HCT116 (cell line): ENCODE measurements at regions not wholly inside any gene's neighbourhood (a gene's known extent, or its start where the extent isn't known, plus 50 kb on each side); places are given as distances from the start of the nearest gene placed in this dataset.

ENCODE experiments used
- ATAC-seq: fragments of 200-7000 bp; cut with Tn5 transposase; 2 replicates; pipeline ENCODE4 v1.9.1; 2020; ENCODE audit warnings: mild to moderate bottlenecking, moderate library complexity
- BruUV-seq: library from RNA; stranded (reverse); fragments of 400-500 nt; replicated peaks from 2 replicates; lab custom pipeline; 2021; lab: Mats Ljungman, UMichigan
- CTCF ChIA-PET: fragments of 300-600 bp; sonication (Branson Sonifier 250); formaldehyde crosslinking; loops from one replicate; lab custom pipeline; 2021; ENCODE audit warnings: antibody characterized with exemption; lab: Charles Lee
- POLR2A ChIA-PET: fragments of 300-600, 350-600 bp; sonication (Branson Sonifier 250); formaldehyde crosslinking; loops from one replicate; lab custom pipeline; 2021; ENCODE audit warnings: antibody characterized with exemption; lab: Charles Lee
- RAD21 ChIA-PET, 2 experiments: fragments of 300-600 bp; sonication (Branson Sonifier 250); formaldehyde crosslinking; loops; one replicate each; lab custom pipeline; 2023; ENCODE audit warnings: low total read pairs in 2 of 2; ENCODE audit not compliant: uncharacterized antibody in 2 of 2, unreplicated experiment in 2 of 2, low non-redundant PET in 1 of 2; lab: Charles Lee
- DNase-seq: peaks from one replicate; pipeline ENCODE4 v3.0.0-alpha.2; 2010; ENCODE audit warnings: low read depth, low spot score
- H2AFZ ChIP-seq: fragments of 200-600 bp; shearing (Covaris generic), sonication (generic); 2 replicates; pipeline ENCODE4 v1.6.1; 2017; ENCODE audit warnings: low read depth, mixed run types, mixed read lengths, antibody characterized with exemption, low read length; ENCODE audit not compliant: poor library complexity, severe bottlenecking
- H3K27ac ChIP-seq: 2 replicates; pipeline ENCODE4 v1.5.1; 2012; ENCODE audit warnings: low read depth, low read length
- H3K27me3 ChIP-seq: fragments of 200-600 bp; sonication (generic); 2 replicates; pipeline ENCODE4 v1.6.1; 2016; ENCODE audit warnings: mixed run types, low read length, mixed read lengths; ENCODE audit not compliant: insufficient read depth
- H3K36me3 ChIP-seq, 2 experiments: fragments of 200-500 bp in 1 of 2; fragments of 200-600 bp in 1 of 2; sonication (Bioruptor generic) in 1 of 2; sonication (generic) in 1 of 2; 2 replicates each; pipeline versions ENCODE4 v1.5.1 to v1.6.1; 2014 to 2016; ENCODE audit warnings: low read length in 2 of 2, inconsistent platforms in 1 of 2, mixed read lengths in 1 of 2, mixed run types in 1 of 2; ENCODE audit not compliant: insufficient read depth in 2 of 2, control insufficient read depth in 1 of 2
- H3K4me1 ChIP-seq, 2 experiments: fragments of 200-600 bp in 1 of 2; sonication (generic) in 1 of 2; 2 replicates each; pipeline versions ENCODE4 v1.5.1 to v1.6.1; 2012 to 2017; ENCODE audit warnings: low read length in 2 of 2, inconsistent platforms in 1 of 2, mild to moderate bottlenecking in 1 of 2, mixed read lengths in 1 of 2, mixed run types in 1 of 2, moderate library complexity in 1 of 2; ENCODE audit not compliant: insufficient read depth in 2 of 2, control insufficient read depth in 1 of 2
- H3K4me2 ChIP-seq: fragments of 200-600 bp; sonication (generic); 2 replicates; pipeline ENCODE4 v1.6.1; 2017; ENCODE audit warnings: mixed run types, low read length, mixed read lengths
- H3K4me3 ChIP-seq, 2 experiments: fragments of 200-600 bp in 1 of 2; sonication (generic) in 1 of 2; replicated peaks in 1 of 2; 2 replicates each; pipeline ENCODE4 v1.5.1; 2011 to 2016; ENCODE audit warnings: low read length in 2 of 2, control low read depth in 1 of 2, low read depth in 1 of 2, mild to moderate bottlenecking in 1 of 2, mixed read lengths in 1 of 2, mixed run types in 1 of 2
- H3K79me2 ChIP-seq: fragments of 200-600 bp; sonication (generic); 2 replicates; pipeline ENCODE4 v1.6.1; 2017; ENCODE audit warnings: mild to moderate bottlenecking, mixed run types, low read length, moderate library complexity, mixed read lengths; ENCODE audit not compliant: insufficient read depth
- H3K9ac ChIP-seq: fragments of 200-600 bp; sonication (generic); 2 replicates; pipeline ENCODE4 v1.6.1; 2016; ENCODE audit warnings: low read length, mixed read lengths
- H3K9me2 ChIP-seq: fragments of 200-600 bp; sonication (generic), shearing (Covaris generic); 2 replicates; pipeline ENCODE4 v1.6.1; 2017; ENCODE audit warnings: mixed run types, mild to moderate bottlenecking, moderate library complexity; ENCODE audit not compliant: insufficient read depth
- H3K9me3 ChIP-seq, 2 experiments: fragments of 200-500 bp in 1 of 2; fragments of 200-600 bp in 1 of 2; sonication (Bioruptor generic) in 1 of 2; sonication (generic) in 1 of 2; 2 replicates each; pipeline ENCODE4 v1.6.1; 2014 to 2017; ENCODE audit warnings: low read length in 2 of 2, mixed read lengths in 2 of 2, inconsistent platforms in 1 of 2, low read depth in 1 of 2, mild to moderate bottlenecking in 1 of 2, mixed run types in 1 of 2, moderate library complexity in 1 of 2; ENCODE audit not compliant: control insufficient read depth in 1 of 2, insufficient read depth in 1 of 2
- H4K20me1 ChIP-seq: fragments of 200-600 bp; sonication (generic), shearing (Covaris generic); 2 replicates; pipeline ENCODE4 v1.6.1; 2017; ENCODE audit warnings: mixed run types, mild to moderate bottlenecking, moderate library complexity; ENCODE audit not compliant: insufficient read depth
- ATF3 ChIP-seq: IDR thresholded peaks from 2 replicates; pipeline ENCODE4 v1.6.1; 2012
- CBX3 ChIP-seq: IDR thresholded peaks from 2 replicates; pipeline ENCODE4 v1.6.1; 2012; ENCODE audit warnings: low read depth
- CEBPB ChIP-seq: IDR thresholded peaks from 2 replicates; pipeline ENCODE4 v1.6.1; 2012; ENCODE audit warnings: low read depth
- EGR1 ChIP-seq: IDR thresholded peaks from 2 replicates; pipeline ENCODE4 v1.6.1; 2012; ENCODE audit warnings: low read depth
- ELF1 ChIP-seq: IDR thresholded peaks from 2 replicates; pipeline ENCODE4 v1.6.1; 2012; ENCODE audit warnings: low read depth, borderline replicate concordance
- EZH2phosphoT487 ChIP-seq: fragments of 200-600 bp; IDR thresholded peaks from 2 replicates; pipeline ENCODE4 v1.6.1; 2018; ENCODE audit warnings: antibody characterized with exemption, borderline replicate concordance
- POLR2AphosphoS5 ChIP-seq: IDR thresholded peaks from 2 replicates; pipeline ENCODE4 v1.6.1; 2011; ENCODE audit warnings: mild to moderate bottlenecking, low read depth, low read length, moderate library complexity
- RAD21 ChIP-seq: IDR thresholded peaks from 2 replicates; pipeline ENCODE4 v1.6.1; 2012; ENCODE audit warnings: low read depth, mild to moderate bottlenecking
- REST ChIP-seq: IDR thresholded peaks from 2 replicates; pipeline ENCODE4 v1.6.1; 2012; ENCODE audit warnings: low read depth
- SRF ChIP-seq: IDR thresholded peaks from 2 replicates; pipeline ENCODE4 v1.6.1; 2012; ENCODE audit warnings: low read depth
- TCF7L2 ChIP-seq: IDR thresholded peaks from 2 replicates; pipeline ENCODE4 v1.7.0; 2011; ENCODE audit warnings: borderline replicate concordance, inconsistent platforms; ENCODE audit not compliant: insufficient read depth, insufficient read length; ENCODE audit errors: extremely low read depth
- ZBTB33 ChIP-seq: IDR thresholded peaks from 2 replicates; pipeline ENCODE4 v1.6.1; 2011; ENCODE audit warnings: mild to moderate bottlenecking, low read length, moderate library complexity; ENCODE audit not compliant: insufficient replicate concordance; ENCODE audit errors: extremely low read depth
- ZFX ChIP-seq: fragments of 450-650 bp; IDR thresholded peaks from 2 replicates; pipeline ENCODE4 v1.6.1; 2017
- ZNF274 ChIP-seq: fragments of 200-500 bp; sonication (Bioruptor generic); IDR thresholded peaks from 2 replicates; pipeline ENCODE4 v1.6.1; 2014; ENCODE audit warnings: mild to moderate bottlenecking, low read depth, low read length, inconsistent platforms
- intact Hi-C: fragments of 100-400 bp; cut with micrococcal nuclease; formaldehyde crosslinking; loops from 2 replicates; pipeline ENCODE4 v1.10.0; 2022

- Histone ChIP-seq H3K9ac (no peak overlapping the region), H3K36me3 (no peaks in the 10 kb centered on the region), H2AFZ (no peak overlapping the region), H3K4me1 (peaks cover 4 to 11% of the 10 kb centered on the region in 2 experiments; a peak in 3 of 4 replicates), H3K9me2 (no peaks in the 10 kb centered on the region), H3K27me3 (no peaks in the 10 kb centered on the region), H3K9me3 (no peaks in the 10 kb centered on the region), H3K79me2 (no peaks in the 10 kb centered on the region), H3K4me3 (no peak overlapping the region), H3K27ac (no peak overlapping the region), H4K20me1 (no peaks in the 10 kb centered on the region), H3K4me2 (no peak overlapping the region)
- TF ChIP-seq CBX3 (no peak), SRF (no peak), REST (no peak), ATF3 (no peak), EZH2phosphoT487 (no peak), POLR2AphosphoS5 (no peak), ELF1 (no peak), EGR1 (no peak), ZBTB33 (no peak), ZFX (no peak), ZNF274 (no peak), RAD21 (no peak), CEBPB (no peak), TCF7L2 (no peak)
- no peak for ATAC-seq
- DNase-seq, result no peak
- ChIA-PET CTCF (no interaction called here), POLR2A (no interaction called here), RAD21 (no interaction called here)
- BruUV-seq, result no TSS peak
- intact Hi-C loops, result no loop called here
These were observed 231.6 kb downstream of the CASP12 start for GRCh38 chr11:104666624-104667023.
